Lung (tissue), 11 donors: ENCODE measurements at regions not wholly inside any gene's neighbourhood (a gene's known extent, or its start where the extent isn't known, plus 50 kb on each side); places are given as distances from the start of the nearest gene placed in this dataset.

ENCODE experiments used
- ATAC-seq: fragments of 200-7000 bp; cut with Tn5 transposase; one replicate; pipeline ENCODE4 v1.9.1; 2020; ENCODE audit warnings: moderate number of reproducible peaks; ENCODE audit not compliant: insufficient read depth, low FRiP score
- DNase-seq, 3 donors: peaks; one replicate each; pipeline ENCODE4 v3.0.0-alpha.2; 2013 to 2017
- H3K27ac ChIP-seq, 2 donors: one replicate each; pipeline ENCODE4 v1.5.1; 2013; ENCODE audit warnings: mild to moderate bottlenecking in 2 of 2, moderate library complexity in 2 of 2, control low read depth in 1 of 2, inconsistent platforms in 1 of 2, low read depth in 1 of 2, low read length in 1 of 2
- H3K27me3 ChIP-seq, 3 donors: one replicate each; pipeline ENCODE4 v1.5.1; 2013; ENCODE audit warnings: low read length in 2 of 3; ENCODE audit not compliant: control insufficient read depth in 3 of 3, insufficient read depth in 3 of 3
- H3K36me3 ChIP-seq, 4 donors: one replicate each; pipeline ENCODE4 v1.5.1; 2013; ENCODE audit warnings: low read length in 4 of 4, mild to moderate bottlenecking in 1 of 4, moderate library complexity in 1 of 4; ENCODE audit not compliant: control insufficient read depth in 4 of 4, insufficient read depth in 4 of 4
- H3K4me1 ChIP-seq, 5 donors: one replicate each; pipeline ENCODE4 v1.5.1; 2013; ENCODE audit warnings: low read length in 5 of 5, mild to moderate bottlenecking in 2 of 5, moderate library complexity in 1 of 5; ENCODE audit not compliant: control insufficient read depth in 5 of 5, insufficient read depth in 5 of 5
- H3K4me3 ChIP-seq: one replicate; pipeline ENCODE4 v1.5.1; 2013; ENCODE audit warnings: mild to moderate bottlenecking, control low read depth, moderate library complexity
- H3K9ac ChIP-seq, 2 donors: one replicate each; pipeline ENCODE4 v1.5.1; 2013; ENCODE audit warnings: low read length in 2 of 2, control low read depth in 1 of 2; ENCODE audit not compliant: insufficient read depth in 1 of 2
- H3K9me3 ChIP-seq, 4 donors: one replicate each; pipeline ENCODE4 v1.5.1; 2013; ENCODE audit warnings: low read length in 3 of 4, mild to moderate bottlenecking in 1 of 4, moderate library complexity in 1 of 4; ENCODE audit not compliant: control insufficient read depth in 4 of 4, insufficient read depth in 3 of 4
- CTCF ChIP-seq: IDR thresholded peaks from 2 replicates; pipeline ENCODE4 v1.5.1; 2012; ENCODE audit warnings: mild to moderate bottlenecking; ENCODE audit errors: control extremely low read depth, extremely low read depth
- WGBS, 2 donors: extraction: QIAGEN DNeasy Blood & Tissue Kit; methylation state at CpG; one replicate each; pipeline ENCODE4 v1.1.7; 2013; 5-methylcytosine and 5-hydroxymethylcytosine counted together
- donor health status: control.
- donor health status: control.
- donor health status: Bipolar disorder and iron deficiency.
- donor health status: healthy.
- donor health status: DM: yes; HTN: yes; CAD: no.

- no peaks in the 10 kb centered on the region for H3K27me3 ChIP-seq
- H3K4me3 ChIP-seq = no peak overlapping the region
- no peak for DNase-seq
- H3K36me3 ChIP-seq = no peaks in the 10 kb centered on the region
- H3K9ac ChIP-seq = no peak overlapping the region
- H3K4me1 ChIP-seq = no peaks in the 10 kb centered on the region
- no peak overlapping the region for H3K27ac ChIP-seq
- no peak for ATAC-seq
- H3K9me3 ChIP-seq = peaks cover 0 to 7% (median 0%) of the 10 kb centered on the region in 4 donors
- TF ChIP-seq CTCF = no peak
- 83 to 84% methylated on average over 22 of the region's 22 CpGs for WGBS, 2 donors
Measured at GRCh38 chr11:69874178-69874983, 55.2 kb upstream of the FGF3 start.

GRCh38 chr11:69874984-69875624 lies 55.9 kb upstream of the FGF3 start:
- no peaks in the 10 kb centered on the region for H3K27me3 ChIP-seq
- DNase-seq (no peak), ATAC-seq (no peak)
- no peak for TF ChIP-seq CTCF
- no peak overlapping the region for H3K9ac ChIP-seq
- no peak overlapping the region for H3K4me3 ChIP-seq
- H3K27ac ChIP-seq = no peak overlapping the region
- 51 to 63% methylated on average over 21 of the region's 21 CpGs for WGBS, 2 donors
- H3K4me1 ChIP-seq = no peaks in the 10 kb centered on the region
- peaks cover 0 to 7% (median 0%) of the 10 kb centered on the region in 4 donors for H3K9me3 ChIP-seq
- no peaks in the 10 kb centered on the region for H3K36me3 ChIP-seq

- no peak for DNase-seq
- Histone ChIP-seq H3K36me3 (no peaks in the 10 kb centered on the region), H3K9ac (no peak overlapping the region), H3K27ac (no peak overlapping the region), H3K4me3 (no peak overlapping the region), H3K27me3 (no peaks in the 10 kb centered on the region), H3K4me1 (no peaks in the 10 kb centered on the region), H3K9me3 (peaks cover 0 to 7% (median 0%) of the 10 kb centered on the region in 4 donors)
- 84 to 88% methylated on average over 10 of the region's 10 CpGs for WGBS, 2 donors
- ATAC-seq = no peak
- no peak for TF ChIP-seq CTCF
Measured at GRCh38 chr11:69876013-69876412, 56.8 kb upstream of the FGF3 start.
